Neural cell (in vitro differentiated cells): ENCODE measurements at regions not wholly inside any gene's neighbourhood (a gene's known extent, or its start where the extent isn't known, plus 50 kb on each side); places are given as distances from the start of the nearest gene placed in this dataset.

Source experiments
- H2AFZ ChIP-seq: fragments of 200-600, 300-800 bp; sonication (generic), shearing (Covaris generic); 2 replicates; pipeline ENCODE4 v1.6.0; 2014; ENCODE audit warnings: low read depth, mild to moderate bottlenecking, antibody characterized with exemption, low read length, moderate library complexity
- H3F3A ChIP-seq: fragments of 200-600 bp; shearing (Covaris generic); 2 replicates; pipeline ENCODE4 v1.6.1; 2016; ENCODE audit warnings: mild to moderate bottlenecking, moderate library complexity, mixed read lengths, antibody characterized with exemption, low read length; ENCODE audit not compliant: insufficient read depth, poor library complexity, severe bottlenecking
- H3K27ac ChIP-seq: fragments of 200-600, 300-800 bp; sonication (generic), shearing (Covaris generic); 2 replicates; pipeline ENCODE4 v1.5.1; 2014; ENCODE audit warnings: mild to moderate bottlenecking, low read length, moderate library complexity
- H3K27me3 ChIP-seq: fragments of 300-800, 200-600 bp; sonication (generic), shearing (Covaris generic); 2 replicates; pipeline ENCODE4 v1.6.0; 2014; ENCODE audit warnings: mild to moderate bottlenecking, low read depth, low read length, moderate library complexity; ENCODE audit not compliant: insufficient read depth
- H3K36me3 ChIP-seq: fragments of 300-800, 200-600 bp; sonication (generic), shearing (Covaris generic); 2 replicates; pipeline ENCODE4 v1.5.1; 2014; ENCODE audit warnings: mild to moderate bottlenecking, antibody characterized with exemption, low read length, moderate library complexity; ENCODE audit not compliant: insufficient read depth
- H3K4me2 ChIP-seq: fragments of 300-800, 200-600 bp; sonication (generic), shearing (Covaris generic); 2 replicates; pipeline ENCODE4 v1.6.0; 2014; ENCODE audit warnings: mild to moderate bottlenecking, low read length
- H3K4me3 ChIP-seq: fragments of 300-800, 200-600 bp; sonication (generic), shearing (Covaris generic); 2 replicates; pipeline ENCODE4 v1.5.1; 2014; ENCODE audit warnings: mild to moderate bottlenecking, low read length, moderate library complexity
- H3K79me2 ChIP-seq: fragments of 200-600 bp; shearing (Covaris generic); replicated peaks from 2 replicates; pipeline ENCODE4 v1.6.0; 2014; ENCODE audit warnings: mild to moderate bottlenecking, low read length, moderate library complexity; ENCODE audit not compliant: insufficient read depth
- H3K9ac ChIP-seq: fragments of 300-800, 200-600 bp; sonication (generic), shearing (Covaris generic); 2 replicates; pipeline ENCODE4 v1.6.1; 2016; ENCODE audit warnings: mild to moderate bottlenecking, low read length, mixed read lengths
- H3K9me2 ChIP-seq: fragments of 200-600 bp; shearing (Covaris generic); 2 replicates; pipeline ENCODE4 v1.6.1; 2016; ENCODE audit warnings: mild to moderate bottlenecking, low read length, mixed read lengths; ENCODE audit not compliant: insufficient read depth
- H3K9me3 ChIP-seq: fragments of 200-600, 300-800 bp; sonication (generic), shearing (Covaris generic); 2 replicates; pipeline ENCODE4 v1.6.1; 2016; ENCODE audit warnings: mild to moderate bottlenecking, mixed run types, low read length, moderate library complexity, mixed read lengths
- H4K20me1 ChIP-seq: fragments of 200-600 bp; shearing (Covaris generic); 2 replicates; pipeline ENCODE4 v1.6.1; 2016; ENCODE audit warnings: mild to moderate bottlenecking, mixed run types; ENCODE audit not compliant: insufficient read depth
- CTCF ChIP-seq: fragments of 450-650 bp; IDR thresholded peaks from 2 replicates; pipeline ENCODE4 v1.5.1; 2014; ENCODE audit warnings: antibody characterized with exemption, mild to moderate bottlenecking, moderate library complexity; ENCODE audit not compliant: poor library complexity, severe bottlenecking
- EP300 ChIP-seq: fragments of 450-650 bp; conservative IDR thresholded peaks from 2 replicates; pipeline ENCODE4 v1.6.1; 2014; ENCODE audit warnings: antibody characterized with exemption, mild to moderate bottlenecking, moderate library complexity; ENCODE audit not compliant: poor library complexity, severe bottlenecking
- EZH2 ChIP-seq: fragments of 200-600, 300-800 bp; shearing (Covaris generic), sonication (generic); IDR thresholded peaks from 2 replicates; pipeline ENCODE4 v1.6.1; 2014; ENCODE audit warnings: antibody characterized with exemption, low read length, borderline replicate concordance, mild to moderate bottlenecking; ENCODE audit not compliant: insufficient read depth, poor library complexity, severe bottlenecking
- MXI1 ChIP-seq: fragments of 450-650 bp; conservative IDR thresholded peaks from 2 replicates; pipeline ENCODE4 v1.6.1; 2014; ENCODE audit warnings: antibody characterized with exemption, mild to moderate bottlenecking; ENCODE audit not compliant: poor library complexity, severe bottlenecking
- POLR2AphosphoS5 ChIP-seq: IDR thresholded peaks from 2 replicates; pipeline ENCODE4 v1.6.1; 2012
- RAD21 ChIP-seq: fragments of 450-650 bp; conservative IDR thresholded peaks from 2 replicates; pipeline ENCODE4 v1.6.1; 2014; ENCODE audit warnings: antibody characterized with exemption, mild to moderate bottlenecking, moderate library complexity
- REST ChIP-seq: IDR thresholded peaks from 2 replicates; pipeline ENCODE4 v1.6.1; 2012; ENCODE audit warnings: borderline replicate concordance
- SMC3 ChIP-seq: fragments of 450-650 bp; conservative IDR thresholded peaks from 2 replicates; pipeline ENCODE4 v1.6.1; 2014; ENCODE audit warnings: antibody characterized with exemption, mild to moderate bottlenecking, moderate library complexity; ENCODE audit not compliant: poor library complexity
- TAF1 ChIP-seq: IDR thresholded peaks from 2 replicates; pipeline ENCODE4 v1.6.1; 2012; ENCODE audit warnings: low read depth

GRCh38 chr7:46928719-46929118, 653.2 kb downstream of the TNS3 start:
- Histone ChIP-seq H2AFZ (no peak overlapping the region), H3K9ac (no peak overlapping the region), H3K9me2 (no peaks in the 10 kb centered on the region), H3K27ac (no peak overlapping the region), H4K20me1 (no peaks in the 10 kb centered on the region), H3F3A (no peaks in the 10 kb centered on the region), H3K79me2 (no peaks in the 10 kb centered on the region), H3K4me2 (no peak overlapping the region), H3K9me3 (no peaks in the 10 kb centered on the region), H3K36me3 (no peaks in the 10 kb centered on the region), H3K27me3 (no peaks in the 10 kb centered on the region), H3K4me3 (no peak overlapping the region)
- TF ChIP-seq SMC3 (no peak), MXI1 (no peak), RAD21 (no peak), EP300 (no peak), CTCF (no peak), EZH2 (no peak), REST (no peak), POLR2AphosphoS5 (no peak), TAF1 (no peak)

- TF ChIP-seq REST (no peak), EZH2 (no peak), SMC3 (no peak), CTCF (no peak), TAF1 (no peak), RAD21 (no peak), POLR2AphosphoS5 (no peak), EP300 (no peak), MXI1 (no peak)
- Histone ChIP-seq H3K4me3 (no peak overlapping the region), H3K9me3 (no peaks in the 10 kb centered on the region), H3K4me2 (no peak overlapping the region), H3F3A (no peaks in the 10 kb centered on the region), H3K27me3 (no peaks in the 10 kb centered on the region), H2AFZ (no peak overlapping the region), H3K9me2 (no peaks in the 10 kb centered on the region), H3K79me2 (no peaks in the 10 kb centered on the region), H3K9ac (no peak overlapping the region), H4K20me1 (no peaks in the 10 kb centered on the region), H3K27ac (no peak overlapping the region), H3K36me3 (no peaks in the 10 kb centered on the region)
These were observed 654.6 kb downstream of the TNS3 start for GRCh38 chr7:46927131-46927810.
